Right cardiac atrium (tissue), 5 donors: ENCODE measurements at regions not wholly inside any gene's neighbourhood (a gene's known extent, or its start where the extent isn't known, plus 50 kb on each side); places are given as distances from the start of the nearest gene placed in this dataset.

Experiments used
- ATAC-seq, 2 donors: fragments of 200-7000 bp; cut with Tn5 transposase; one replicate each; pipeline versions ENCODE4 v1.8.0 to v1.9.1; 2020; ENCODE audit warnings: moderate library complexity in 2 of 2, mild to moderate bottlenecking in 1 of 2
- DNase-seq, 3 donors: peaks; one replicate each; pipeline ENCODE4 v3.0.0-alpha.2; 2020
- H3K27ac ChIP-seq: one replicate; pipeline ENCODE4 v1.5.1; 2013; ENCODE audit warnings: mild to moderate bottlenecking, low read length, control low read depth, moderate library complexity
- H3K27me3 ChIP-seq: one replicate; pipeline ENCODE4 v1.6.1; 2013; ENCODE audit not compliant: control insufficient read depth, insufficient read depth
- H3K4me1 ChIP-seq: one replicate; pipeline ENCODE4 v1.6.1; 2013; ENCODE audit warnings: low read length; ENCODE audit not compliant: control insufficient read depth, insufficient read depth
- H3K4me3 ChIP-seq: one replicate; pipeline ENCODE4 v1.5.1; 2013; ENCODE audit warnings: low read length, control low read depth
- H3K9me3 ChIP-seq: one replicate; pipeline ENCODE4 v1.6.1; 2013; ENCODE audit warnings: low read length; ENCODE audit not compliant: control insufficient read depth
- WGBS: extraction: QIAGEN DNeasy Blood & Tissue Kit; methylation state at CpG from one replicate; pipeline ENCODE4 v1.1.7; 2013; 5-methylcytosine and 5-hydroxymethylcytosine counted together
- intact Hi-C, 4 donors: fragments of 100-400 bp; cut with DNase I; formaldehyde crosslinking; loops; one replicate each; pipeline versions ENCODE4 v1.11.0 to v1.14.0; 2022 to 2023
- donor health status: healthy with polysubstance abuse.
- donor health status: DM: no; HTN: yes; CAD: no.
- donor health status: DM: no; HTN: no; CAD: no.
- donor health status: DM: no; HTN: yes; CAD: no; lungs with severe emphysema.
- donor health status: DM: yes; HTN: yes; CAD: no.

- no peak for ATAC-seq
- Histone ChIP-seq H3K4me3 (no peak overlapping the region), H3K9me3 (no peaks in the 10 kb centered on the region), H3K27ac (no peak overlapping the region), H3K27me3 (no peaks in the 10 kb centered on the region), H3K4me1 (no peaks in the 10 kb centered on the region)
- WGBS: 77% methylated on average over 67 of the region's 67 CpGs
- intact Hi-C loops: no loop called here
- DNase-seq: peak; percentile 5 to 51 (median 50)
These were observed 77.4 kb upstream of the GALNT9 start for GRCh38 chr12:132406493-132407450.

DNA sequence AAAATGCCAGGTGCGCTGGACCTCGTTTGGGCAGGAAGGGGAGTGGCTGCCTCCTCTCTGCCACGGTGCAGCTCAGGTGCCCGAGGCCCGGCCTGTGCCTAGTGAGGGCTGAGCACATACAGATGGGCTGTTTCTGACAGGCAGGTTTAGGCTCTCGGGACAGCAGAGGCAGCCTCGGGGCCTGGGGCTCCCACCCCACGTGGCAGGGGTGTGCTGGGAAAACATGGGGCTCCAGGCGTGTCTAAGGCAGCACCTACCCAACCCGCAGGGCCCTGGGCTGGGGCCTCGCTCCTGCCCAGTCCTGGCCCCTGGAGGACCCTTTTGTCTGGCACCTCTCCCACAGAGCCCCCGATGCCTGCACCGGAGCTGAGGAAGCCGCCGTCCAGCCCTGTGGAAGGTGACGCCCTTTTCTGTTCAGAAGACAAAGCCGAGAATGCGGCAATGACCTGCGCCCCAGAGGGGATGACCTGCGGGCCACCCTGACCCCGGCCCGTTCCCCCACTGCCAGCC, 76.4 kb upstream of the GALNT9 start:
- no peaks in the 10 kb centered on the region for H3K4me1 ChIP-seq
- ATAC-seq (no peak), DNase-seq (peak; percentile 12 to 49 (median 24))
- H3K27ac ChIP-seq: no peak overlapping the region
- intact Hi-C loops: no loop called here
- H3K4me3 ChIP-seq: no peak overlapping the region
- 71% methylated on average over 22 of the region's 22 CpGs for WGBS
- H3K9me3 ChIP-seq: no peaks in the 10 kb centered on the region
- H3K27me3 ChIP-seq: no peaks in the 10 kb centered on the region

- Histone ChIP-seq H3K27ac (no peak overlapping the region), H3K9me3 (no peaks in the 10 kb centered on the region), H3K27me3 (no peaks in the 10 kb centered on the region), H3K4me3 (no peak overlapping the region), H3K4me1 (no peaks in the 10 kb centered on the region)
- intact Hi-C loops: no loop called here
- 59% methylated on average over 36 of the region's 36 CpGs for WGBS
- ATAC-seq (no peak), DNase-seq (peak; percentile 7 to 35 (median 31))
These were observed 75.8 kb upstream of the GALNT9 start for GRCh38 chr12:132404951-132405741.

- ATAC-seq (no peak), DNase-seq (peak; percentile 5 to 32 (median 21))
- no peaks in the 10 kb centered on the region for H3K27me3 ChIP-seq
- no peaks in the 10 kb centered on the region for H3K4me1 ChIP-seq
- intact Hi-C loops: no loop called here
- no peak overlapping the region for H3K27ac ChIP-seq
- WGBS: 64% methylated on average over 7 of the region's 7 CpGs
- H3K4me3 ChIP-seq: no peak overlapping the region
- no peaks in the 10 kb centered on the region for H3K9me3 ChIP-seq
These were observed 75.1 kb upstream of the GALNT9 start for GRCh38 chr12:132404435-132404855.

DNA sequence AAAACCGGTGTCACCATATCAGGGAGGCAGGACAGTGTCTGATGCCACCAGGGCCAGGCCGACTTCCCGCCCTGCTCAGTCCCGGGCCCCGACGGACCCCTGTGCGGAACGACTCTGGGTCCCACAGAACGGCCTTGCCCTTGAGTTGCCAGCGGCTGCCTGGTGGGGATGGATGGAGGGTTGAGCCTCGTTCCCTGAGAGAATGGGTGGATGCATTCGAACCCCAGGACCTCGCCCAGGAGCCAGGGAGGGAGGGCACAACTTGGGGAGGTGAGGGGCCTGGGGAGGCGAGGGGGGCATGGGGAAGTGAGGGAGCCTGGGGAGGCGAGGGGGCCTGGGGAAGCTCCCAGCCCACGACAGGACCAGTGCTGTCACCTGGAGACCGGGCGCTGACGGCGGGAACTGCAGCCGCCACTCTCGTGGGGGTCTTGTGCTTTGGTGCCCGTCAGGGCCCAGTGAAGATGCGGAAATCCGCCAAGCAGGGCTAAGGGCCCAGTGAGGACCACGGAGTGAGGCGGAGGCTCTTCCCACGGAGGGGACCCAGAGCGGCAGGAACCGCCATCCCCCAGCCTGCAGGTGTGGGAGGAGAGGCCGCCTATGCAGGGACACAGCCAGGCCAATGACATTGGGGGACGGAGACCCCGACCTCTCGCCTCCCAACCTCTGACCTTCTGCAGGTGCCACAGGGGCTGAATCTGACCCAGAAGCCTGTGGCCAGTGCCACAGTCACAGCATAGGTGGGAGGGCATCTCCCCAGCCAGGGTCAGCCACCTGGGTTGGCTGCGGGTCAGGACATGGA, 74.4 kb upstream of the GALNT9 start:
- H3K27ac ChIP-seq: no peak overlapping the region
- ATAC-seq: no peak
- intact Hi-C loops: no loop called here
- no peaks in the 10 kb centered on the region for H3K9me3 ChIP-seq
- H3K4me1 ChIP-seq: no peaks in the 10 kb centered on the region
- no peaks in the 10 kb centered on the region for H3K27me3 ChIP-seq
- DNase-seq: peak; percentile 5 to 59 (median 47)
- WGBS: 77% methylated on average over 35 of the region's 35 CpGs
- no peak overlapping the region for H3K4me3 ChIP-seq

- Histone ChIP-seq H3K4me3 (no peak overlapping the region), H3K9me3 (no peaks in the 10 kb centered on the region), H3K27ac (no peak overlapping the region), H3K27me3 (no peaks in the 10 kb centered on the region), H3K4me1 (no peaks in the 10 kb centered on the region)
- DNase-seq: peak; percentile 2 to 27 (median 22)
- WGBS: 59% methylated on average over 23 of the region's 23 CpGs
- intact Hi-C loops: no loop called here
- ATAC-seq: no peak
These were observed 73.5 kb upstream of the GALNT9 start for GRCh38 chr12:132402831-132403416.

DNA sequence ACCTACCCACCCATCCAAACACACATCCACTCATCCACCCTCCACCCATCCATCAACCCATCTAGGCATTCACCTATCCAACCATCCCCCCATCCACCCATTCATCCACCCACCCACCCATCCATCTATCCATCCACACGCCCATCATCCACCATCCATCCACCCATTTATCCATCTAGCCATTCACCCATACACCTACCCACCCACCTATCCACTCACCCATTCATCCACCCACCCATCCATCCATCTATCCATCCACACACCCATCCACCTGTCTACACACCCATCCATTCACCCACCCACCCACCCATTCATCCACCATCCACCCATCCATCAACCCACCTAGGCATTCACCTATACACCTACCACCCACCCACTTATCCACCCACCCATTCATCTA, 72.6 kb upstream of the GALNT9 start:
- DNase-seq: no peak
- intact Hi-C loops: no loop called here
- WGBS: 88% methylated on average over 1 of the region's 1 CpG

GRCh38 chr12:132400011-132400641, 70.7 kb upstream of the GALNT9 start:
- intact Hi-C loops: no loop called here
- DNase-seq: peak; percentile 5 to 33 (median 21)
- H3K4me1 ChIP-seq: no peaks in the 10 kb centered on the region
- no peak overlapping the region for H3K27ac ChIP-seq
- no peak for ATAC-seq
- 22% methylated on average over 31 of the region's 31 CpGs for WGBS
- no peak overlapping the region for H3K4me3 ChIP-seq
- no peaks in the 10 kb centered on the region for H3K9me3 ChIP-seq
- no peaks in the 10 kb centered on the region for H3K27me3 ChIP-seq

More for the DNA sequence above, 72.6 kb upstream of the GALNT9 start:
- no peak overlapping the region for H3K27ac ChIP-seq
- no peaks in the 10 kb centered on the region for H3K9me3 ChIP-seq
- ATAC-seq: no peak
- H3K27me3 ChIP-seq: no peaks in the 10 kb centered on the region
- no peaks in the 10 kb centered on the region for H3K4me1 ChIP-seq
- H3K4me3 ChIP-seq: no peak overlapping the region

DNA sequence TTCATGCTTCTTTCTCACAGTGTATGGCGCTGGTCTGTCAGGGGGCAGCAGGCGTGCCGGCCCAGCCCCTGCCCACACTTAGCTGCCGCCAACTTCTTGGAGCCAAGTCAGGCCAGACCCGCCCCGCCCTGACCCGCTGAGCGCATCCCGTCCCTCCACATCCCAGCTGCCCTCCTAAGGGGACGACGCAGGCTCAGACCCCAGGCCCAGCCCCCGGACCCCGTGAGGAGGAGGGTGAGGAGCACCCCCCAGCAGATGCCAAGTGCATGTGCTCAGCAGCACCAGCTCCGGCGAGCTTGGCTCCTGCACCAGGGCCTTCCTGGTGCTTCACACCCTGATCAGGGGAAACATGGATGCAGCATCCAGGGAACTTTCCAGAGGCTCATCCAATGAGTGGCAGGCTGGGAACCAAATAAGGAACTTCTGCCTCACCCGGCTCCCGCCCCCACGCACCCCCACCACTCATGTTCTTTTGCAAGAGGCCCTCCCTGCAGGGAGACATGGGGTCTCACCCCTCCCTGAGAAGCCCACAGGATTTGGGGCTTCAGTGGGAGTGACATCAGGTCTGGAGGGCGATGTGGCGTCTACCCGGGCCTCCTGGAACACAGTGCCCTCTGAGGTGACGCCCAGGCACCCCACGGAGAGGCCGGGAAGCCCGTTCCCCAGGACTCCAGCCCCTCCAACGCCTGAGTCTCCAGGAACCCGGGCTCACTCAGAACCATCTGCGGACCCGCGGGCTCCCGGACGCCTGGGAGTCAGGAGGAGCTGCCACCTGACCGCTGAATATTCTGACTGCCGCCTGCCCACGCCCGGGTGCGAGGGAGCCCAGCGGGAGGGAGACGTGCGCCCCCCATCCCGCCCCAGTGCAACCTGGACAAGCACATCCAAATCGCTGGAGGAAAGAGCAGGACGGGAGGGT, 70.0 kb upstream of the GALNT9 start:
- no peaks in the 10 kb centered on the region for H3K4me1 ChIP-seq
- H3K27me3 ChIP-seq: no peaks in the 10 kb centered on the region
- H3K27ac ChIP-seq: no peak overlapping the region
- H3K9me3 ChIP-seq: no peaks in the 10 kb centered on the region
- ATAC-seq (peak in 1 of 2 donors; percentile 12), DNase-seq (peak; percentile 4 to 49 (median 35))
- no peak overlapping the region for H3K4me3 ChIP-seq
- WGBS: 78% methylated on average over 43 of the region's 43 CpGs
- intact Hi-C loops: no loop called here
